ENCODE measurements at regions not wholly inside any gene's neighbourhood (a gene's known extent, or its start where the extent isn't known, plus 50 kb on each side); places are given as distances from the start of the nearest gene placed in this dataset.

GRCh38 chr12:72082986-72083820, 144.6 kb downstream of the TPH2 start:
- CTCF ChIA-PET: interaction anchor here (0.5 to 1.0 kb wide), 2 partner anchors 10 to 20 kb away, joined by 3 read pairs; no protein-coding TSS in a partner anchor
- no TSS peak for BruUV-seq (replicated peaks)

GRCh38 chr12:72084061-72084460, 145.4 kb downstream of the TPH2 start:
- CTCF ChIA-PET: no interaction called here
- DNase-seq: no peak
- Mint-ChIP-seq H3K4me3 (ENCODE audit: low read depth, unreplicated experiment) (no peak overlapping the region), H3K27me3 (ENCODE audit: unreplicated experiment) (no peaks in the 10 kb centered on the region), H3K9me3 (ENCODE audit: low read depth, unreplicated experiment) (peaks cover 3% of the 10 kb centered on the region), H3K36me3 (ENCODE audit: insufficient read depth, unreplicated experiment) (no peaks in the 10 kb centered on the region), H3K4me1 (ENCODE audit: low read depth, unreplicated experiment) (no peaks in the 10 kb centered on the region), H3K27ac (ENCODE audit: unreplicated experiment) (no peak overlapping the region)
- no TSS peak for BruUV-seq (replicated peaks)
- intact Hi-C loops (cut with micrococcal nuclease; ENCODE audit: unreplicated experiment): no loop called here
- no peak for TF ChIP-seq CTCF (IDR thresholded peaks at IDR 0.05; ENCODE audit: unreplicated experiment)

More at GRCh38 chr12:72082986-72083820, 144.6 kb downstream of the TPH2 start:
- no peak overlapping the region for H3K27ac Mint-ChIP-seq (ENCODE audit: unreplicated experiment)
- H3K36me3 Mint-ChIP-seq (ENCODE audit: insufficient read depth, unreplicated experiment): no peaks in the 10 kb centered on the region
- H3K4me1 Mint-ChIP-seq (ENCODE audit: low read depth, unreplicated experiment): no peaks in the 10 kb centered on the region
- no peak for TF ChIP-seq CTCF (IDR thresholded peaks at IDR 0.05; ENCODE audit: unreplicated experiment)
- H3K9me3 Mint-ChIP-seq (ENCODE audit: low read depth, unreplicated experiment): peaks cover 3% of the 10 kb centered on the region
- no peaks in the 10 kb centered on the region for H3K27me3 Mint-ChIP-seq (ENCODE audit: unreplicated experiment)
- no peak overlapping the region for H3K4me3 Mint-ChIP-seq (ENCODE audit: low read depth, unreplicated experiment)
- intact Hi-C loops (cut with micrococcal nuclease; ENCODE audit: unreplicated experiment): no loop called here
- DNase-seq: no peak

GRCh38 chr12:72084880-72085279, 146.2 kb downstream of the TPH2 start:
- Mint-ChIP-seq H3K9me3 (ENCODE audit: low read depth, unreplicated experiment) (no peaks in the 10 kb centered on the region), H3K4me1 (ENCODE audit: low read depth, unreplicated experiment) (no peaks in the 10 kb centered on the region), H3K27ac (ENCODE audit: unreplicated experiment) (no peak overlapping the region), H3K36me3 (ENCODE audit: insufficient read depth, unreplicated experiment) (no peaks in the 10 kb centered on the region), H3K4me3 (ENCODE audit: low read depth, unreplicated experiment) (no peak overlapping the region), H3K27me3 (ENCODE audit: unreplicated experiment) (no peaks in the 10 kb centered on the region)
- no peak for DNase-seq
- no TSS peak for BruUV-seq (replicated peaks)
- CTCF ChIA-PET: no interaction called here
- no peak for TF ChIP-seq CTCF (IDR thresholded peaks at IDR 0.05; ENCODE audit: unreplicated experiment)
- intact Hi-C loops (cut with micrococcal nuclease; ENCODE audit: unreplicated experiment): no loop called here

GRCh38 chr12:72089678-72090077, 151.0 kb downstream of the TPH2 start:
- intact Hi-C loops (cut with micrococcal nuclease; ENCODE audit: unreplicated experiment): no loop called here
- no peak for TF ChIP-seq CTCF (IDR thresholded peaks at IDR 0.05; ENCODE audit: unreplicated experiment)
- H3K9me3 Mint-ChIP-seq (ENCODE audit: low read depth, unreplicated experiment): no peaks in the 10 kb centered on the region
- no TSS peak for BruUV-seq (replicated peaks)
- DNase-seq: no peak
- no peaks in the 10 kb centered on the region for H3K4me1 Mint-ChIP-seq (ENCODE audit: low read depth, unreplicated experiment)
- no peak overlapping the region for H3K4me3 Mint-ChIP-seq (ENCODE audit: low read depth, unreplicated experiment)
- CTCF ChIA-PET: no interaction called here
- no peak overlapping the region for H3K27ac Mint-ChIP-seq (ENCODE audit: unreplicated experiment)
- no peaks in the 10 kb centered on the region for H3K27me3 Mint-ChIP-seq (ENCODE audit: unreplicated experiment)
- H3K36me3 Mint-ChIP-seq (ENCODE audit: insufficient read depth, unreplicated experiment): no peaks in the 10 kb centered on the region

Data from Calu3 (cell line).